HepG2 (cell line): ENCODE measurements at regions not wholly inside any gene's neighbourhood (a gene's known extent, or its start where the extent isn't known, plus 50 kb on each side); places are given as distances from the start of the nearest gene placed in this dataset.
"Not testable (repeated sequence)": the region's sequence is repeated elsewhere in the genome, so short reads cannot be mapped to it uniquely, and the experiment has no call there.

Source experiments
- ATAC-seq: fragments of 200-7000 bp; cut with Tn5 transposase; 3 replicates; pipeline ENCODE4 v1.9.1; 2020; ENCODE audit warnings: mild to moderate bottlenecking, moderate library complexity
- BruUV-seq: library from RNA; stranded (reverse); fragments of 400-500 nt; replicated peaks from 2 replicates; lab custom pipeline; 2021; lab: Mats Ljungman, UMichigan
- CTCF ChIA-PET: fragments of 300-600 bp; formaldehyde crosslinking; extraction: SDS; loops from one replicate; lab custom pipeline; 2021; ENCODE audit warnings: low total read pairs, inconsistent platforms, low intra/inter-chr PET ratio; lab: Yijun Ruan, JAX
- POLR2A ChIA-PET: fragments of 350-600 bp; sonication (Branson Sonifier 250); formaldehyde crosslinking; loops from one replicate; lab custom pipeline; 2020; ENCODE audit warnings: antibody characterized with exemption, inconsistent platforms; lab: Yijun Ruan, JAX
- DNase-seq: peaks from one replicate; pipeline ENCODE4 v3.0.0-alpha.2; 2015; ENCODE audit warnings: low spot score
- FAIRE-seq: peaks from 3 replicates; lab custom pipeline; 2011; peaks lifted over from hg19 to GRCh38; lab: Jason Lieb, UNC
- H2AFZ ChIP-seq: one replicate; pipeline ENCODE4 v1.6.1; 2011; ENCODE audit warnings: low read length, inconsistent platforms
- H3K27ac ChIP-seq: fragments of 300-600 bp; 3 replicates; pipeline ENCODE4 v1.8.0; 2011; ENCODE audit warnings: mixed run types, mild to moderate bottlenecking, mixed read lengths, low read length, inconsistent platforms; ENCODE audit not compliant: insufficient read depth; ENCODE audit errors: extremely low read length
- H3K27me3 ChIP-seq, 2 experiments: fragments of 200-600 bp in 1 of 2; 2 replicates in 1 of 2; 3 replicates in 1 of 2; pipeline versions ENCODE4 v1.6.0 to v1.8.0; 2011; ENCODE audit warnings: low read length in 2 of 2, mild to moderate bottlenecking in 2 of 2, moderate library complexity in 2 of 2, inconsistent platforms in 1 of 2; ENCODE audit not compliant: insufficient read depth in 2 of 2, control insufficient read depth in 1 of 2
- H3K36me3 ChIP-seq, 2 experiments: fragments of 200-600 bp in 1 of 2; replicated peaks in 1 of 2; 2 replicates in 1 of 2; 3 replicates in 1 of 2; pipeline versions ENCODE4 v1.5.1 to v1.8.0; 2011; ENCODE audit warnings: low read length in 2 of 2, inconsistent platforms in 1 of 2; ENCODE audit not compliant: insufficient read depth in 2 of 2, control insufficient read depth in 1 of 2
- H3K4me1 ChIP-seq: 2 replicates; pipeline ENCODE4 v1.5.1; 2012; ENCODE audit warnings: low read length, inconsistent platforms; ENCODE audit not compliant: insufficient read depth
- H3K4me2 ChIP-seq: 2 replicates; pipeline ENCODE4 v1.6.0; 2011; ENCODE audit warnings: low read depth, low read length, inconsistent platforms
- H3K4me3 ChIP-seq, 3 experiments: fragments of 200-600 bp in 1 of 3; sonication (generic), shearing (Covaris generic) in 1 of 3; replicated peaks in 1 of 3; 2 replicates each; pipeline ENCODE4 v1.5.1; 2011 to 2016; ENCODE audit warnings: low read length in 3 of 3, inconsistent platforms in 2 of 3, low read depth in 2 of 3, mild to moderate bottlenecking in 2 of 3, control low read depth in 1 of 3, mixed read lengths in 1 of 3; ENCODE audit not compliant: insufficient read depth in 1 of 3
- H3K79me2 ChIP-seq: one replicate; pipeline ENCODE4 v1.6.1; 2011; ENCODE audit warnings: low read length, inconsistent platforms; ENCODE audit not compliant: insufficient read depth
- H3K9ac ChIP-seq: 2 replicates; pipeline ENCODE4 v1.6.0; 2011; ENCODE audit warnings: mild to moderate bottlenecking, low read depth, low read length, inconsistent platforms; ENCODE audit not compliant: insufficient read depth
- H3K9me3 ChIP-seq: 2 replicates; pipeline ENCODE4 v1.5.1; 2012; ENCODE audit warnings: mild to moderate bottlenecking, low read length
- H4K20me1 ChIP-seq: 2 replicates; pipeline ENCODE4 v1.6.0; 2011; ENCODE audit warnings: inconsistent platforms, mild to moderate bottlenecking, low read length, moderate library complexity; ENCODE audit not compliant: insufficient read depth
- ARNT ChIP-seq: fragments of 450-650 bp; IDR thresholded peaks from 2 replicates; pipeline ENCODE4 v1.6.1; 2017
- MEF2D ChIP-seq: sonication (generic); formaldehyde crosslinking; IDR thresholded peaks from 2 replicates; pipeline ENCODE4 v1.5.1; 2020; ENCODE audit warnings: mild to moderate bottlenecking, missing genetic modification reagents
- MTA3 ChIP-seq: sonication (generic); formaldehyde crosslinking; IDR thresholded peaks from 2 replicates; pipeline ENCODE4 v1.4.0; 2020; ENCODE audit warnings: missing genetic modification reagents
- NRL ChIP-seq: sonication (generic); formaldehyde crosslinking; IDR thresholded peaks from 2 replicates; pipeline ENCODE4 v1.5.0; 2020; ENCODE audit warnings: missing genetic modification reagents, mild to moderate bottlenecking, moderate library complexity, borderline replicate concordance
- TBP ChIP-seq: sonication (generic); formaldehyde crosslinking; IDR thresholded peaks from 2 replicates; pipeline ENCODE4 v1.5.0; 2020; ENCODE audit warnings: missing genetic modification reagents
- UBTF ChIP-seq: sonication (generic); formaldehyde crosslinking; IDR thresholded peaks from 2 replicates; pipeline ENCODE4 v1.4.0; 2020; ENCODE audit warnings: mild to moderate bottlenecking, missing genetic modification reagents
- ZNF251 ChIP-seq: sonication (generic); formaldehyde crosslinking; IDR thresholded peaks from 2 replicates; pipeline ENCODE4 v1.9.0; 2021; ENCODE audit warnings: mild to moderate bottlenecking, missing genetic modification reagents
- ZNF781 ChIP-seq: sonication (generic); formaldehyde crosslinking; IDR thresholded peaks from 2 replicates; pipeline ENCODE4 v1.5.1; 2020; ENCODE audit warnings: borderline replicate concordance, mild to moderate bottlenecking, missing genetic modification reagents; ENCODE audit errors: not compliant biosample characterization
- WGBS: methylation state at CpG from one replicate; pipeline ENCODE4 v1.1.6; 2017; ENCODE audit warnings: low lambda C conversion rate; 5-methylcytosine and 5-hydroxymethylcytosine counted together
- in situ Hi-C: cut with HindIII; loops from 2 replicates; pipeline ENCODE4 v1.10.0; 2017; ENCODE audit warnings: low pct_unique_long_range_greater_than_20kb; ENCODE audit not compliant: extremely low pct_ligation_motif_present
- intact Hi-C: fragments of 100-400 bp; cut with micrococcal nuclease; formaldehyde crosslinking; loops from one replicate; pipeline ENCODE4 v1.10.0; 2022; ENCODE audit not compliant: unreplicated experiment

GRCh38 chr14:80017795-80018194 is 193.5 kb downstream of the DIO2 start:
- DNase-seq (no peak), FAIRE-seq (no peak), ATAC-seq (no peak)
- 13% methylated on average over 4 of the region's 4 CpGs for WGBS
- Histone ChIP-seq H4K20me1 (no peaks in the 10 kb centered on the region), H3K9ac (no peak overlapping the region), H3K27me3 (no peaks in the 10 kb centered on the region), H3K36me3 (no peaks in the 10 kb centered on the region), H3K9me3 (peaks cover 9% of the 10 kb centered on the region), H3K79me2 (no peaks in the 10 kb centered on the region), H3K4me3 (no peak overlapping the region), H2AFZ (no peak overlapping the region), H3K4me1 (no peaks in the 10 kb centered on the region), H3K4me2 (no peak overlapping the region), H3K27ac (no peak overlapping the region)
- CTCF ChIA-PET, result no interaction called here
- TF ChIP-seq NRL (CRISPR knock-in tag), result no peak
- no TSS peak for BruUV-seq
- POLR2A ChIA-PET, result no interaction called here
- intact Hi-C loops (no loop called here), in situ Hi-C loops (no loop called here)

- H3K27me3 ChIP-seq, H3K9ac ChIP-seq, BruUV-seq, POLR2A ChIA-PET, H3K4me3 ChIP-seq, in situ Hi-C loops, CTCF ChIA-PET, H4K20me1 ChIP-seq, FAIRE-seq, intact Hi-C loops, H3K79me2 ChIP-seq, H2AFZ ChIP-seq, H3K4me2 ChIP-seq, H3K4me1 ChIP-seq, H3K36me3 ChIP-seq, H3K27ac ChIP-seq, DNase-seq, ATAC-seq, H3K9me3 ChIP-seq: not testable (repeated sequence)
- WGBS, result 0% methylated on average over 1 of the region's 1 CpG
These were observed 201.1 kb downstream of the DIO2 start for GRCh38 chr14:80010245-80010644.

- no peaks in the 10 kb centered on the region for H3K36me3 ChIP-seq
- H3K4me1 ChIP-seq, result peaks cover 20% of the 10 kb centered on the region
- no peak overlapping the region for H2AFZ ChIP-seq
- no peak overlapping the region for H3K4me2 ChIP-seq
- ChIA-PET POLR2A (no interaction called here), CTCF (no interaction called here)
- no peaks in the 10 kb centered on the region for H4K20me1 ChIP-seq
- FAIRE-seq (no peak), DNase-seq (no peak), ATAC-seq (no peak)
- in situ Hi-C loops (no loop called here), intact Hi-C loops (no loop called here)
- WGBS, result 0% methylated on average over 1 of the region's 1 CpG
- TF ChIP-seq MTA3, result no peak
- no peak for TF ChIP-seq ZNF251 (CRISPR knock-in tag)
- no peak for TF ChIP-seq TBP (CRISPR knock-in tag)
- no peak for TF ChIP-seq ZNF781 (CRISPR knock-in tag)
- no peak for TF ChIP-seq UBTF (CRISPR knock-in tag)
- no peak for TF ChIP-seq MEF2D (CRISPR knock-in tag)
- no peak for TF ChIP-seq ARNT
- no peak overlapping the region for H3K9ac ChIP-seq
- H3K27me3 ChIP-seq, result no peaks in the 10 kb centered on the region
- no TSS peak for BruUV-seq
- no peak overlapping the region for H3K27ac ChIP-seq
- no peak overlapping the region for H3K4me3 ChIP-seq
- H3K79me2 ChIP-seq, result no peaks in the 10 kb centered on the region
- H3K9me3 ChIP-seq, result no peaks in the 10 kb centered on the region
These were observed 205.7 kb downstream of the DIO2 start for GRCh38 chr14:80005561-80005960.
